Vagina (tissue), 2 donors: ENCODE measurements at regions not wholly inside any gene's neighbourhood (a gene's known extent, or its start where the extent isn't known, plus 50 kb on each side); places are given as distances from the start of the nearest gene placed in this dataset.

ENCODE experiments used
- POLR2A ChIP-seq, 2 donors: fragments of 450-650 bp; IDR thresholded peaks; one replicate each; pipeline ENCODE4 v1.6.1; 2017; ENCODE audit warnings: antibody characterized with exemption in 2 of 2, mild to moderate bottlenecking in 2 of 2, moderate library complexity in 2 of 2
- TF ChIP-seq, protein P1 (sequence below), 3 experiments: fragments of 450-650 bp in 2 of 3; fragments of 200-600 bp in 1 of 3; sonication (generic) in 1 of 3; IDR thresholded peaks; one replicate each; pipeline ENCODE4 v1.5.1; 2017 to 2019; ENCODE audit warnings: antibody characterized with exemption in 3 of 3, mild to moderate bottlenecking in 2 of 3, moderate library complexity in 2 of 3

DNA sequence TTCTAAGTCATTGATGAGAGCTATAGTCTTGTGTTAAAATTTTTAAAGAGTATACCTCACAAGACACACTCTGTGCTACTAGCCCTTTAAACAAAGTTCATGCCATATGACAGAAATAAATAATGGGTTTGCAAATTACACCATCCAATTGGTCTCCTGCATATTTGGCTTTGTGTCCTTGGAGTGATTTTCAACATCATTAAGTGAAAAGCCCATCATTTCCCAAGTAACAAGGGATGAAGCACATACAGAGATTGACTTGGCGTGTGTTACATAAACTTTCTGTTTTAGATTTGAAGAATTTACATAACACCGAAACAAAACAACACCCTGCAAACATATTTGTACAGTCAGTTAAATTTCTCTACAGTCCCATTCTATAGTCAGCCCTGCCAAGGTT, 216.9 kb upstream of the NEIL3 start:
- TF ChIP-seq, protein P1, sequence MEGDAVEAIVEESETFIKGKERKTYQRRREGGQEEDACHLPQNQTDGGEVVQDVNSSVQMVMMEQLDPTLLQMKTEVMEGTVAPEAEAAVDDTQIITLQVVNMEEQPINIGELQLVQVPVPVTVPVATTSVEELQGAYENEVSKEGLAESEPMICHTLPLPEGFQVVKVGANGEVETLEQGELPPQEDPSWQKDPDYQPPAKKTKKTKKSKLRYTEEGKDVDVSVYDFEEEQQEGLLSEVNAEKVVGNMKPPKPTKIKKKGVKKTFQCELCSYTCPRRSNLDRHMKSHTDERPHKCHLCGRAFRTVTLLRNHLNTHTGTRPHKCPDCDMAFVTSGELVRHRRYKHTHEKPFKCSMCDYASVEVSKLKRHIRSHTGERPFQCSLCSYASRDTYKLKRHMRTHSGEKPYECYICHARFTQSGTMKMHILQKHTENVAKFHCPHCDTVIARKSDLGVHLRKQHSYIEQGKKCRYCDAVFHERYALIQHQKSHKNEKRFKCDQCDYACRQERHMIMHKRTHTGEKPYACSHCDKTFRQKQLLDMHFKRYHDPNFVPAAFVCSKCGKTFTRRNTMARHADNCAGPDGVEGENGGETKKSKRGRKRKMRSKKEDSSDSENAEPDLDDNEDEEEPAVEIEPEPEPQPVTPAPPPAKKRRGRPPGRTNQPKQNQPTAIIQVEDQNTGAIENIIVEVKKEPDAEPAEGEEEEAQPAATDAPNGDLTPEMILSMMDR (IDR thresholded peaks at IDR 0.05): no peak
- TF ChIP-seq POLR2A (IDR thresholded peaks at IDR 0.05): no peak
